GM23338 (cell line): ENCODE measurements at regions not wholly inside any gene's neighbourhood (a gene's known extent, or its start where the extent isn't known, plus 50 kb on each side); places are given as distances from the start of the nearest gene placed in this dataset.

ENCODE experiments used
- ATAC-seq: fragments of 200-7000 bp; cut with Tn5 transposase; 3 replicates; pipeline ENCODE4 v1.9.1; 2020
- DNase-seq: peaks from one replicate; pipeline ENCODE4 v3.0.0-alpha.2; 2015; ENCODE audit warnings: low spot score
- H2AFZ ChIP-seq: fragments of 200-600 bp; sonication (generic); 2 replicates; pipeline ENCODE4 v1.8.0; 2016; ENCODE audit warnings: antibody characterized with exemption, mild to moderate bottlenecking, moderate library complexity
- H3F3A ChIP-seq: fragments of 200-600 bp; sonication (generic); replicated peaks from 2 replicates; pipeline ENCODE4 v1.8.0; 2017; ENCODE audit warnings: antibody characterized with exemption, mixed run types, low read depth
- H3K27ac ChIP-seq: fragments of 200-600 bp; sonication (generic); 2 replicates; pipeline ENCODE4 v1.6.1; 2016; ENCODE audit warnings: low read depth
- H3K27me3 ChIP-seq: fragments of 200-600 bp; sonication (generic); 2 replicates; pipeline ENCODE4 v1.8.0; 2016; ENCODE audit warnings: mild to moderate bottlenecking, mixed run types, moderate library complexity; ENCODE audit not compliant: insufficient read depth
- H3K36me3 ChIP-seq: fragments of 200-600 bp; sonication (generic); 2 replicates; pipeline ENCODE4 v1.8.0; 2016; ENCODE audit warnings: mild to moderate bottlenecking; ENCODE audit not compliant: insufficient read depth
- H3K4me1 ChIP-seq: fragments of 200-600 bp; sonication (generic); 2 replicates; pipeline ENCODE4 v1.8.0; 2016; ENCODE audit warnings: mild to moderate bottlenecking, moderate library complexity; ENCODE audit not compliant: insufficient read depth
- H3K4me2 ChIP-seq: fragments of 200-600 bp; sonication (generic); 2 replicates; pipeline ENCODE4 v1.7.1; 2017; ENCODE audit warnings: mixed run types
- H3K4me3 ChIP-seq: fragments of 200-600 bp; sonication (generic); 2 replicates; pipeline ENCODE4 v1.6.1; 2016; ENCODE audit warnings: mixed run types
- H3K79me2 ChIP-seq: fragments of 200-600 bp; sonication (generic); replicated peaks from 2 replicates; pipeline ENCODE4 v1.8.0; 2017; ENCODE audit warnings: mild to moderate bottlenecking; ENCODE audit not compliant: insufficient read depth
- H3K9me2 ChIP-seq: fragments of 200-600 bp; sonication (generic); 2 replicates; pipeline ENCODE4 v1.8.0; 2017; ENCODE audit not compliant: insufficient read depth
- H4K20me1 ChIP-seq: fragments of 200-600 bp; sonication (generic); replicated peaks from 2 replicates; pipeline ENCODE4 v1.8.0; 2017; ENCODE audit warnings: mild to moderate bottlenecking; ENCODE audit not compliant: insufficient read depth
- H3K27ac Mint-ChIP-seq: 2 replicates; pipeline ENCODE4 v1.8.0; 2020; ENCODE audit warnings: inconsistent platforms, mild to moderate bottlenecking, moderate library complexity, mixed read lengths
- H3K27me3 Mint-ChIP-seq: 3 replicates; pipeline ENCODE4 v1.8.0; 2022; ENCODE audit warnings: low read depth, mild to moderate bottlenecking, moderate library complexity, mixed read lengths, inconsistent platforms; ENCODE audit not compliant: insufficient read depth, poor library complexity
- H3K36me3 Mint-ChIP-seq: 3 replicates; pipeline ENCODE4 v1.8.0; 2021; ENCODE audit warnings: low read depth, mild to moderate bottlenecking, inconsistent platforms, moderate library complexity, mixed read lengths
- H3K4me1 Mint-ChIP-seq: 3 replicates; pipeline ENCODE4 v1.8.0; 2020; ENCODE audit warnings: mild to moderate bottlenecking, inconsistent platforms, mixed read lengths
- H3K4me3 Mint-ChIP-seq: 3 replicates; pipeline ENCODE4 v1.8.0; 2021; ENCODE audit warnings: moderate library complexity, mild to moderate bottlenecking, inconsistent platforms, mixed read lengths
- H3K9me3 Mint-ChIP-seq: 3 replicates; pipeline ENCODE4 v1.8.0; 2020; ENCODE audit warnings: moderate library complexity, mild to moderate bottlenecking, inconsistent platforms, mixed read lengths
- CREB1 ChIP-seq: fragments of 250-450 bp; sonication (Bioruptor Pico); IDR thresholded peaks from 2 replicates; pipeline ENCODE4 v1.5.0; 2020; ENCODE audit warnings: low read depth, mild to moderate bottlenecking, moderate library complexity
- CTCF ChIP-seq, 2 experiments: fragments of 200-600 bp in 1 of 2; sonication (generic) in 1 of 2; conservative IDR thresholded peaks; 2 replicates each; pipeline versions ENCODE4 v1.5.1 to v1.6.1; 2016 to 2017; ENCODE audit warnings: antibody characterized with exemption in 2 of 2, low read depth in 2 of 2, mild to moderate bottlenecking in 2 of 2, moderate library complexity in 1 of 2
- ETS1 ChIP-seq: IDR thresholded peaks from 2 replicates; pipeline ENCODE4 v1.6.1; 2016; ENCODE audit warnings: antibody characterized with exemption
- EZH2 ChIP-seq: fragments of 200-600 bp; sonication (generic); IDR thresholded peaks from one replicate; pipeline ENCODE4 v1.8.0; 2017; ENCODE audit warnings: antibody characterized with exemption, mild to moderate bottlenecking, low read depth; ENCODE audit not compliant: unreplicated experiment
- EZH2phosphoT487 ChIP-seq: fragments of 200-600 bp; sonication (generic); IDR thresholded peaks from one replicate; pipeline ENCODE4 v1.8.1; 2018; ENCODE audit warnings: antibody characterized with exemption; ENCODE audit not compliant: unreplicated experiment
- JUNB ChIP-seq: IDR thresholded peaks from one replicate; pipeline ENCODE4 v1.6.1; 2016; ENCODE audit warnings: antibody characterized with exemption; ENCODE audit not compliant: unreplicated experiment
- NANOG ChIP-seq: IDR thresholded peaks from 2 replicates; pipeline ENCODE4 v1.6.1; 2016; ENCODE audit warnings: antibody characterized with exemption, borderline replicate concordance
- POLR2AphosphoS5 ChIP-seq: IDR thresholded peaks from 2 replicates; pipeline ENCODE4 v1.6.1; 2016; ENCODE audit warnings: antibody characterized with exemption, low read depth
- STAT1 ChIP-seq: IDR thresholded peaks from one replicate; pipeline ENCODE4 v1.6.1; 2016; ENCODE audit warnings: antibody characterized with exemption; ENCODE audit not compliant: unreplicated experiment
- ZNF114 ChIP-seq: fragments of 250-450 bp; sonication (Bioruptor Pico); IDR thresholded peaks from 2 replicates; pipeline ENCODE4 v1.5.0; 2020; ENCODE audit warnings: mild to moderate bottlenecking, moderate library complexity
- ZNF331 ChIP-seq: fragments of 250-450 bp; sonication (Bioruptor Pico); IDR thresholded peaks from 2 replicates; pipeline ENCODE4 v1.5.0; 2020; ENCODE audit warnings: low read depth, mild to moderate bottlenecking, moderate library complexity
- ZNF462 ChIP-seq: fragments of 250-450 bp; sonication (Bioruptor Pico); IDR thresholded peaks from 2 replicates; pipeline ENCODE4 v1.5.0; 2020; ENCODE audit warnings: mild to moderate bottlenecking, moderate library complexity

GRCh38 chr5:152144556-152144955 is 219.9 kb upstream of the GLRA1 start (continued):
- TF ChIP-seq ZNF462 (CRISPR knock-in tag) (no peak), POLR2AphosphoS5 (no peak), JUNB (no peak), EZH2phosphoT487 (no peak), ZNF114 (CRISPR knock-in tag) (no peak), EZH2 (no peak), NANOG (no peak)

- H3F3A ChIP-seq = no peaks in the 10 kb centered on the region
- no peaks in the 10 kb centered on the region for H3K9me3 Mint-ChIP-seq
- H3K27me3 Mint-ChIP-seq = no peaks in the 10 kb centered on the region
- H3K4me3 Mint-ChIP-seq = no peak overlapping the region
- H3K79me2 ChIP-seq = no peaks in the 10 kb centered on the region
- no peak overlapping the region for H3K4me2 ChIP-seq
- no peak overlapping the region for H3K27ac Mint-ChIP-seq
- no peak for DNase-seq
- H3K36me3 ChIP-seq = no peaks in the 10 kb centered on the region
- no peak for ATAC-seq
- no peaks in the 10 kb centered on the region for H3K9me2 ChIP-seq
- H3K27ac ChIP-seq = no peak overlapping the region
- no peak overlapping the region for H3K4me3 ChIP-seq
- no peaks in the 10 kb centered on the region for H4K20me1 ChIP-seq
- H3K4me1 ChIP-seq = no peaks in the 10 kb centered on the region
- H3K27me3 ChIP-seq = no peaks in the 10 kb centered on the region
- H2AFZ ChIP-seq = no peak overlapping the region
- H3K36me3 Mint-ChIP-seq = no peaks in the 10 kb centered on the region
- H3K4me1 Mint-ChIP-seq = peaks cover 6% of the 10 kb centered on the region; the same call in 2 of the 3 replicates
- TF ChIP-seq EZH2phosphoT487 (no peak), JUNB (no peak), POLR2AphosphoS5 (no peak), CREB1 (no peak), CTCF (conservative IDR thresholded peaks at IDR 0.05; ENCODE audit: low read depth in 2 of 2) (no peak), EZH2 (no peak), NANOG (no peak), ZNF331 (CRISPR knock-in tag) (no peak), STAT1 (no peak), ZNF114 (CRISPR knock-in tag) (no peak), ETS1 (no peak)
Measured at GRCh38 chr5:152144030-152144429, 219.4 kb upstream of the GLRA1 start.
